Activated naive CD4-positive, alpha-beta T cell treated with anti-CD3 and anti-CD28 coated beads for 36 hours (primary cell): ENCODE measurements at regions not wholly inside any gene's neighbourhood (a gene's known extent, or its start where the extent isn't known, plus 50 kb on each side); places are given as distances from the start of the nearest gene placed in this dataset.

Source experiments
- CTCF ChIA-PET: fragments of 350-600 bp; sonication (Branson Sonifier 250); formaldehyde crosslinking; loops from one replicate; lab custom pipeline; 2021; ENCODE audit warnings: antibody characterized with exemption; lab: Charles Lee
- DNase-seq: peaks from one replicate; pipeline ENCODE4 v3.0.0-alpha.2; 2020
- H3K27ac Mint-ChIP-seq: one replicate; pipeline ENCODE4 v1.8.0; 2021; ENCODE audit warnings: mild to moderate bottlenecking, mixed read lengths
- H3K27me3 Mint-ChIP-seq: one replicate; pipeline ENCODE4 v1.8.0; 2021; ENCODE audit warnings: low read depth, mixed read lengths
- H3K36me3 Mint-ChIP-seq: one replicate; pipeline ENCODE4 v1.8.0; 2021; ENCODE audit warnings: low read depth, mixed read lengths
- H3K4me1 Mint-ChIP-seq: one replicate; pipeline ENCODE4 v1.8.0; 2021; ENCODE audit warnings: low read depth, mixed read lengths
- H3K4me3 Mint-ChIP-seq: one replicate; pipeline ENCODE4 v1.8.0; 2021; ENCODE audit warnings: mild to moderate bottlenecking, moderate library complexity, mixed read lengths
- H3K9me3 Mint-ChIP-seq: one replicate; pipeline ENCODE4 v1.8.0; 2021; ENCODE audit warnings: mixed read lengths
- intact Hi-C: fragments of 100-400 bp; cut with micrococcal nuclease; formaldehyde crosslinking; loops from one replicate; pipeline ENCODE4 v1.15.1; 2023

GRCh38 chr5:158392753-158393152, 533.8 kb upstream of the CLINT1 start:
- no peaks in the 10 kb centered on the region for H3K9me3 Mint-ChIP-seq
- H3K4me3 Mint-ChIP-seq, result no peak overlapping the region

GRCh38 chr5:158390577-158390976, 531.6 kb upstream of the CLINT1 start:
- CTCF ChIA-PET, result no interaction called here
- Mint-ChIP-seq H3K4me3 (no peak overlapping the region), H3K4me1 (no peaks in the 10 kb centered on the region), H3K27me3 (no peaks in the 10 kb centered on the region), H3K36me3 (no peaks in the 10 kb centered on the region), H3K9me3 (peaks cover 6% of the 10 kb centered on the region), H3K27ac (no peak overlapping the region)
- DNase-seq, result no peak
- intact Hi-C loops, result no loop called here

More at GRCh38 chr5:158392753-158393152, 533.8 kb upstream of the CLINT1 start:
- H3K27ac Mint-ChIP-seq, result no peak overlapping the region
- no peaks in the 10 kb centered on the region for H3K36me3 Mint-ChIP-seq
- DNase-seq, result no peak
- H3K27me3 Mint-ChIP-seq, result no peaks in the 10 kb centered on the region
- intact Hi-C loops, result no loop called here
- no peaks in the 10 kb centered on the region for H3K4me1 Mint-ChIP-seq
- CTCF ChIA-PET, result no interaction called here

- H3K36me3 Mint-ChIP-seq, result no peaks in the 10 kb centered on the region
- no peaks in the 10 kb centered on the region for H3K27me3 Mint-ChIP-seq
- H3K4me1 Mint-ChIP-seq, result no peaks in the 10 kb centered on the region
- CTCF ChIA-PET, result no interaction called here
- H3K27ac Mint-ChIP-seq, result no peak overlapping the region
- no peak overlapping the region for H3K4me3 Mint-ChIP-seq
- DNase-seq, result no peak
- intact Hi-C loops, result no loop called here
- H3K9me3 Mint-ChIP-seq, result peaks cover 13% of the 10 kb centered on the region
Measured at GRCh38 chr5:158389786-158390185, 530.8 kb upstream of the CLINT1 start.

- intact Hi-C loops, result no loop called here
Measured at GRCh38 chr5:158388021-158388420, 529.1 kb upstream of the CLINT1 start.

GRCh38 chr5:158387499-158387898, 528.6 kb upstream of the CLINT1 start:
- Mint-ChIP-seq H3K4me3 (no peak overlapping the region), H3K27ac (no peak overlapping the region), H3K27me3 (no peaks in the 10 kb centered on the region), H3K9me3 (peaks cover 21% of the 10 kb centered on the region), H3K4me1 (no peaks in the 10 kb centered on the region), H3K36me3 (no peaks in the 10 kb centered on the region)
- intact Hi-C loops, result no loop called here
- DNase-seq, result no peak
- CTCF ChIA-PET, result interaction anchor here (0.6 kb wide), 1 partner anchor 213 kb away, joined by 7 read pairs; no protein-coding TSS in a partner anchor

More at GRCh38 chr5:158388021-158388420, 529.1 kb upstream of the CLINT1 start:
- Mint-ChIP-seq H3K27me3 (no peaks in the 10 kb centered on the region), H3K4me1 (no peaks in the 10 kb centered on the region), H3K36me3 (no peaks in the 10 kb centered on the region), H3K27ac (no peak overlapping the region), H3K9me3 (peaks cover 21% of the 10 kb centered on the region), H3K4me3 (no peak overlapping the region)
- no peak for DNase-seq
- CTCF ChIA-PET, result interaction anchor here (0.6 kb wide), 1 partner anchor 310 kb away, joined by 4 read pairs; no protein-coding TSS in a partner anchor

GRCh38 chr5:158385982-158386381, 527.0 kb upstream of the CLINT1 start:
- Mint-ChIP-seq H3K4me1 (no peaks in the 10 kb centered on the region), H3K27me3 (no peaks in the 10 kb centered on the region), H3K9me3 (peaks cover 21% of the 10 kb centered on the region), H3K4me3 (no peak overlapping the region), H3K27ac (no peak overlapping the region), H3K36me3 (no peaks in the 10 kb centered on the region)
- CTCF ChIA-PET, result interaction anchor here (0.7 kb wide), 1 partner anchor 21 kb away, joined by 3 read pairs; no protein-coding TSS in a partner anchor
- intact Hi-C loops, result no loop called here
- DNase-seq, result no peak

GRCh38 chr5:158384535-158385481, 525.9 kb upstream of the CLINT1 start:
- Mint-ChIP-seq H3K27ac (no peak overlapping the region), H3K36me3 (no peaks in the 10 kb centered on the region), H3K27me3 (no peaks in the 10 kb centered on the region), H3K4me3 (no peak overlapping the region), H3K4me1 (no peaks in the 10 kb centered on the region), H3K9me3 (peaks cover 21% of the 10 kb centered on the region)
- DNase-seq, result no peak
- CTCF ChIA-PET, result interaction anchor here (0.5 kb wide), 1 partner anchor 104 kb away, joined by 3 read pairs; no protein-coding TSS in a partner anchor
- intact Hi-C loops, result no loop called here

GRCh38 chr5:158383486-158383885, 524.5 kb upstream of the CLINT1 start:
- CTCF ChIA-PET, result no interaction called here
- no peak overlapping the region for H3K4me3 Mint-ChIP-seq
- DNase-seq, result no peak
- H3K36me3 Mint-ChIP-seq, result no peaks in the 10 kb centered on the region
- no peaks in the 10 kb centered on the region for H3K27me3 Mint-ChIP-seq
- intact Hi-C loops, result no loop called here
- peaks cover 21% of the 10 kb centered on the region for H3K9me3 Mint-ChIP-seq
- H3K4me1 Mint-ChIP-seq, result no peaks in the 10 kb centered on the region
- no peak overlapping the region for H3K27ac Mint-ChIP-seq

GRCh38 chr5:158382473-158382872, 523.5 kb upstream of the CLINT1 start:
- no peak overlapping the region for H3K27ac Mint-ChIP-seq
- peak; percentile 11 for DNase-seq
- H3K36me3 Mint-ChIP-seq, result no peaks in the 10 kb centered on the region
- H3K4me1 Mint-ChIP-seq, result no peaks in the 10 kb centered on the region
- peaks cover 24% of the 10 kb centered on the region for H3K9me3 Mint-ChIP-seq
- intact Hi-C loops, result no loop called here
- CTCF ChIA-PET, result interaction anchor here (0.6 kb wide), 1 partner anchor 54 kb away, joined by 3 read pairs; no protein-coding TSS in a partner anchor
- no peaks in the 10 kb centered on the region for H3K27me3 Mint-ChIP-seq
- H3K4me3 Mint-ChIP-seq, result no peak overlapping the region

- CTCF ChIA-PET, result interaction anchor here (0.6 kb wide), 1 partner anchor 54 kb away, joined by 3 read pairs; no protein-coding TSS in a partner anchor
- no peak overlapping the region for H3K4me3 Mint-ChIP-seq
- no peak for DNase-seq
Measured at GRCh38 chr5:158381614-158382160, 522.7 kb upstream of the CLINT1 start.

GRCh38 chr5:158380661-158381060, 521.7 kb upstream of the CLINT1 start:
- DNase-seq, result no peak
- Mint-ChIP-seq H3K27ac (no peak overlapping the region), H3K27me3 (peaks cover under 1% of the 10 kb centered on the region), H3K36me3 (no peaks in the 10 kb centered on the region), H3K9me3 (peaks cover 19% of the 10 kb centered on the region), H3K4me1 (no peaks in the 10 kb centered on the region), H3K4me3 (no peak overlapping the region)
- intact Hi-C loops, result no loop called here
- CTCF ChIA-PET, result no interaction called here

More at GRCh38 chr5:158381614-158382160, 522.7 kb upstream of the CLINT1 start:
- intact Hi-C loops, result no loop called here
- H3K9me3 Mint-ChIP-seq, result peaks cover 24% of the 10 kb centered on the region
- H3K4me1 Mint-ChIP-seq, result no peaks in the 10 kb centered on the region
- H3K36me3 Mint-ChIP-seq, result no peaks in the 10 kb centered on the region
- no peak overlapping the region for H3K27ac Mint-ChIP-seq
- H3K27me3 Mint-ChIP-seq, result no peaks in the 10 kb centered on the region

GRCh38 chr5:158378931-158379330, 520.0 kb upstream of the CLINT1 start:
- Mint-ChIP-seq H3K4me3 (no peak overlapping the region), H3K9me3 (peaks cover 3% of the 10 kb centered on the region), H3K4me1 (no peaks in the 10 kb centered on the region), H3K27ac (no peak overlapping the region), H3K36me3 (no peaks in the 10 kb centered on the region), H3K27me3 (peaks cover 2% of the 10 kb centered on the region)
- CTCF ChIA-PET, result no interaction called here
- intact Hi-C loops, result no loop called here
- DNase-seq, result no peak
